K562 (cell line): ENCODE measurements at regions not wholly inside any gene's neighbourhood (a gene's known extent, or its start where the extent isn't known, plus 50 kb on each side); places are given as distances from the start of the nearest gene placed in this dataset.

Source experiments
- ATAC-seq: fragments of 200-7000 bp; cut with Tn5 transposase; 3 replicates; pipeline ENCODE4 v1.9.1; 2020; ENCODE audit warnings: moderate library complexity
- BruUV-seq: library from RNA; stranded (reverse); fragments of 400-500 nt; replicated peaks from 2 replicates; lab custom pipeline; 2021; lab: Mats Ljungman, UMichigan
- CTCF ChIA-PET: fragments of 300-600 bp; formaldehyde crosslinking; extraction: SDS; loops from one replicate; lab custom pipeline; 2021; ENCODE audit warnings: low intra/inter-chr PET ratio; lab: Yijun Ruan, JAX
- POLR2A ChIA-PET: fragments of 300-600, 350-650 bp; sonication (Branson Sonifier 250); formaldehyde crosslinking; extraction: SDS; loops from one replicate; lab custom pipeline; 2021; ENCODE audit warnings: antibody characterized with exemption, inconsistent platforms; lab: Yijun Ruan, JAX
- DNase-seq, 4 experiments: peaks; one replicate each; pipeline versions ENCODE4 v3.0.0 to v3.0.0-alpha.2; 2011 to 2018; ENCODE audit warnings: low spot score in 3 of 4, mixed read lengths in 3 of 4; ENCODE audit errors: extremely low read depth in 1 of 4
- FAIRE-seq: peaks from 2 replicates; lab custom pipeline; 2011; peaks lifted over from hg19 to GRCh38; lab: Jason Lieb, UNC
- H2AFZ ChIP-seq: 2 replicates; pipeline ENCODE4 v1.6.0; 2011; ENCODE audit warnings: low read depth, low read length, control low read depth, inconsistent platforms
- H3K27ac ChIP-seq: fragments of 200-600 bp; 3 replicates; pipeline ENCODE4 v1.8.0; 2011; ENCODE audit warnings: low read depth, mild to moderate bottlenecking, control low read depth, inconsistent platforms, low read length, moderate library complexity, mixed read lengths; ENCODE audit errors: extremely low read depth
- H3K27me3 ChIP-seq, 2 experiments: fragments of 300-600 bp in 1 of 2; 2 replicates in 1 of 2; 3 replicates in 1 of 2; pipeline versions ENCODE4 v1.6.0 to v1.8.0; 2011; ENCODE audit warnings: inconsistent platforms in 2 of 2, low read length in 2 of 2, mild to moderate bottlenecking in 1 of 2, mixed read lengths in 1 of 2, moderate library complexity in 1 of 2; ENCODE audit not compliant: control insufficient read depth in 2 of 2, insufficient read depth in 2 of 2
- H3K36me3 ChIP-seq: fragments of 300-600 bp; 3 replicates; pipeline ENCODE4 v1.8.0; 2011; ENCODE audit warnings: mild to moderate bottlenecking, low read length, inconsistent platforms; ENCODE audit not compliant: control insufficient read depth, insufficient read depth
- H3K4me1 ChIP-seq, 2 experiments: fragments of 200-600 bp in 1 of 2; replicated peaks in 1 of 2; 2 replicates in 1 of 2; 3 replicates in 1 of 2; pipeline versions ENCODE4 v1.5.1 to v1.8.0; 2011; ENCODE audit warnings: inconsistent platforms in 2 of 2, low read length in 2 of 2, mild to moderate bottlenecking in 1 of 2, mixed read lengths in 1 of 2, moderate library complexity in 1 of 2; ENCODE audit not compliant: control insufficient read depth in 2 of 2, insufficient read depth in 2 of 2
- H3K4me2 ChIP-seq: 2 replicates; pipeline ENCODE4 v1.6.1; 2011; ENCODE audit warnings: low read length, control low read depth, inconsistent platforms, mixed read lengths; ENCODE audit not compliant: insufficient read depth
- H3K4me3 ChIP-seq: fragments of 200-600 bp; sonication (generic), shearing (Covaris generic); 2 replicates; pipeline ENCODE4 v1.5.1; 2016; ENCODE audit warnings: control low read depth, inconsistent platforms
- H3K79me2 ChIP-seq: fragments of 200-600 bp; 3 replicates; pipeline ENCODE4 v1.8.0; 2011; ENCODE audit warnings: low read length, inconsistent platforms; ENCODE audit not compliant: control insufficient read depth, insufficient read depth
- H3K9ac ChIP-seq, 2 experiments: 2 replicates each; pipeline versions ENCODE4 v1.6.0 to v1.6.1; 2011; ENCODE audit warnings: low read depth in 2 of 2, low read length in 2 of 2, control low read depth in 1 of 2, inconsistent platforms in 1 of 2, mild to moderate bottlenecking in 1 of 2, mixed read lengths in 1 of 2; ENCODE audit not compliant: insufficient read depth in 1 of 2
- H3K9me1 ChIP-seq: one replicate; pipeline ENCODE4 v1.6.0; 2011; ENCODE audit warnings: inconsistent platforms, mild to moderate bottlenecking, low read length, moderate library complexity; ENCODE audit not compliant: control insufficient read depth, insufficient read depth
- H3K9me3 ChIP-seq: replicated peaks from 2 replicates; pipeline ENCODE4 v1.5.1; 2011; ENCODE audit warnings: low read depth, low read length, inconsistent platforms; ENCODE audit not compliant: control insufficient read depth, insufficient read depth
- H4K20me1 ChIP-seq: replicated peaks from 2 replicates; pipeline ENCODE4 v1.6.1; 2011; ENCODE audit warnings: low read length, inconsistent platforms, mixed read lengths; ENCODE audit not compliant: control insufficient read depth, insufficient read depth
- SMC3 ChIP-seq: conservative IDR thresholded peaks from 2 replicates; pipeline ENCODE4 v1.6.1; 2011; ENCODE audit warnings: low read depth, low read length, improper control_type of control experiment; ENCODE audit not compliant: insufficient read depth
- ZNF507 ChIP-seq: conservative IDR thresholded peaks from 2 replicates; pipeline ENCODE4 v1.6.1; 2017; ENCODE audit warnings: missing genetic modification characterization, missing compliant biosample characterization
- WGBS: fragments of 100-300 bp; shearing (Covaris generic); methylation state at CpG from one replicate; pipeline ENCODE4 v1.1.6; 2016; ENCODE audit warnings: low coverage, mixed read lengths; ENCODE audit not compliant: insufficient coverage; ENCODE audit errors: missing lambda C conversion rate; 5-methylcytosine and 5-hydroxymethylcytosine counted together
- in situ Hi-C: fragments of 300-500 bp; cut with MboI; formaldehyde crosslinking; loops from 4 replicates; pipeline ENCODE4 v1.15.0; 2018; ENCODE audit warnings: inconsistent platforms, mixed read lengths
- intact Hi-C: fragments of 100-400 bp; cut with micrococcal nuclease; formaldehyde crosslinking; loops from 2 replicates; pipeline ENCODE4 v1.14.2; 2022
- TF ChIP-seq, protein P1 (sequence below), 3 experiments: IDR thresholded peaks in 2 of 3; conservative IDR thresholded peaks in 1 of 3; 2 replicates each; pipeline ENCODE4 v1.5.1; 2011 to 2012; ENCODE audit warnings: low read length in 3 of 3, mild to moderate bottlenecking in 3 of 3, control low read depth in 2 of 3, improper control_type of control experiment in 1 of 3, inconsistent platforms in 1 of 3, low read depth in 1 of 3, mixed read lengths in 1 of 3, moderate library complexity in 1 of 3; ENCODE audit not compliant: insufficient read depth in 2 of 3
- TF ChIP-seq, protein P2 (sequence below): fragments of 450-650 bp; IDR thresholded peaks from 2 replicates; pipeline ENCODE4 v1.7.1; 2018; ENCODE audit warnings: mild to moderate bottlenecking, low read depth; ENCODE audit not compliant: partially characterized antibody

DNA sequence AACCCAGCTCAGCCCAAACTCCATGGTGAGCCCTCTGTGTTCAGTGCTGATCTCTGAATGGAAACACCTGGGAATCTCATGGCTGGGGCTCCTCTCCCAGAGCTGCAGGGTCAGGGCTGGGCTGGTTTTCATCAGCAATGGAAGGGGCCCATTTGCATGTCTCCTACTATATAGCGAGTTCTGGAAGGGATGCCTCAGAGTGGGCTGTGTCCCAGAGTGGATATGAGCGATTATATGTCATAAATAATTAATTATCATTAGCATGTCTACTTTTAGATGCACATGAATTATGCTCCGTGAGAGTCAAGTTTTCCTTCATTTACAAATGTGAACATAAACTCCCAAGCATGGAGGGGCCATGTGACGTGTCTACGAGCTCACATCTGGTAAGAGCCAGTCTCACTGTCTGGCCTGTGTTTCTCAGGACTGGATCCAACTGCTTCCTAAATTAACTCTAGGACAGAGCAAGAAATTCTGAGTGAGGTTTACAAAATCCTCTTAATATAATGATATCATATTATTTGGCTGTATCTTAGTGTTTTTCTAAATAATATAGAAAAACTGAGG lies 553.4 kb downstream of the GOLGA6L6 start:
- H3K27ac ChIP-seq: no peak overlapping the region
- H3K4me1 ChIP-seq: no peaks in the 10 kb centered on the region
- BruUV-seq: no TSS peak
- no peak overlapping the region for H3K4me3 ChIP-seq
- no peaks in the 10 kb centered on the region for H4K20me1 ChIP-seq
- ChIA-PET POLR2A (no interaction called here), CTCF (no interaction called here)
- no peak for ATAC-seq
- H3K27me3 ChIP-seq: no peaks in the 10 kb centered on the region
- DNase-seq: no peak
- in situ Hi-C loops: loop anchor here (10.0 kb wide), 1 partner anchor 1027 kb away; no protein-coding TSS in a partner anchor
- no peak for FAIRE-seq
- H2AFZ ChIP-seq: no peak overlapping the region
- WGBS: 0% methylated on average over 5 of the region's 5 CpGs
- intact Hi-C loops: no loop called here
- no peak overlapping the region for H3K9ac ChIP-seq
- H3K9me1 ChIP-seq: no peaks in the 10 kb centered on the region
- TF ChIP-seq ZNF507 (tag): no peak
- TF ChIP-seq, all 486 proteins: peak for 0
- Histone ChIP-seq H3K4me2 (no peak overlapping the region), H3K36me3 (no peaks in the 10 kb centered on the region), H3K79me2 (no peaks in the 10 kb centered on the region), H3K9me3 (no peaks in the 10 kb centered on the region)

DNA sequence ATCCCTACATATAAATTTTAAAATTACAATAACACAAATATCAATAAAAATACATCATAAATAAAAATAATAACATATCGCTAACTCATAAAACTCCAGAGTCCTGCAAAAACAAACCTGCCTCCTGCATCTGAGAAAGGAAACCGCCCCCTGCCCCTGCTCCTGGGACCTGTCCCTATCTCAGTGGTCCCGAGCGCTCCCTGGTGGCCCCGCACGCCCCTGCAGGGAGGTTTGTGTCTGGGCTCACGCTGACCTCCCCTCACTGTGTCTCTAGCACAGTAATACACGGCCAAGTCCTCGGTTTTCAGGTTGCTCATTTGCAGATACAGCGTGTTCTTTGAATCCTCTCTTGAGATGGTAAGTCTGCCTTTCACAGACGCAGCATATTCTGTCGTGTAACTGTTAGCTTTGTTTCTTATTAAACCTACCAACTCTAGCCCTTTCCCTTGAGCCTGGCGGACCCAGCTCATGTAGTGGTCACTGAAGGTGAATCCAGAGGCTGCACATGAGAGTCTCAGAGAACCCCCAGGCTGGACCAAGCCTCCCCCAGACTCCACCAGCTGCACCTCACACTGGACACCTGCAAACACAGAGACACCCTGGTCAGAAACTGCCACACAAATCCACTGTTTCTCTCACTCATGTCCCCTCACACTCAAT lies 554.1 kb downstream of the GOLGA6L6 start:
- H4K20me1 ChIP-seq: no peaks in the 10 kb centered on the region
- FAIRE-seq: no peak
- H3K4me2 ChIP-seq: no peak overlapping the region
- no peaks in the 10 kb centered on the region for H3K9me3 ChIP-seq
- no TSS peak for BruUV-seq
- H2AFZ ChIP-seq: no peak overlapping the region
- H3K79me2 ChIP-seq: no peaks in the 10 kb centered on the region
- WGBS: 2% methylated on average over 13 of the region's 13 CpGs
- H3K9ac ChIP-seq: no peak overlapping the region
- ChIA-PET POLR2A (no interaction called here), CTCF (no interaction called here)
- in situ Hi-C loops (loop anchor here (10.0 kb wide), 1 partner anchor 1027 kb away; no protein-coding TSS in a partner anchor), intact Hi-C loops (no loop called here)
- no peaks in the 10 kb centered on the region for H3K9me1 ChIP-seq
- H3K4me3 ChIP-seq: no peak overlapping the region
- TF ChIP-seq, protein P1, sequence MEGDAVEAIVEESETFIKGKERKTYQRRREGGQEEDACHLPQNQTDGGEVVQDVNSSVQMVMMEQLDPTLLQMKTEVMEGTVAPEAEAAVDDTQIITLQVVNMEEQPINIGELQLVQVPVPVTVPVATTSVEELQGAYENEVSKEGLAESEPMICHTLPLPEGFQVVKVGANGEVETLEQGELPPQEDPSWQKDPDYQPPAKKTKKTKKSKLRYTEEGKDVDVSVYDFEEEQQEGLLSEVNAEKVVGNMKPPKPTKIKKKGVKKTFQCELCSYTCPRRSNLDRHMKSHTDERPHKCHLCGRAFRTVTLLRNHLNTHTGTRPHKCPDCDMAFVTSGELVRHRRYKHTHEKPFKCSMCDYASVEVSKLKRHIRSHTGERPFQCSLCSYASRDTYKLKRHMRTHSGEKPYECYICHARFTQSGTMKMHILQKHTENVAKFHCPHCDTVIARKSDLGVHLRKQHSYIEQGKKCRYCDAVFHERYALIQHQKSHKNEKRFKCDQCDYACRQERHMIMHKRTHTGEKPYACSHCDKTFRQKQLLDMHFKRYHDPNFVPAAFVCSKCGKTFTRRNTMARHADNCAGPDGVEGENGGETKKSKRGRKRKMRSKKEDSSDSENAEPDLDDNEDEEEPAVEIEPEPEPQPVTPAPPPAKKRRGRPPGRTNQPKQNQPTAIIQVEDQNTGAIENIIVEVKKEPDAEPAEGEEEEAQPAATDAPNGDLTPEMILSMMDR (IDR thresholded peaks at IDR 0.05 in 2 of 3, conservative IDR thresholded peaks at IDR 0.05 in 1 of 3; ENCODE audit: insufficient read depth in 2 of 3, low read depth in 1 of 3, low read length in 3 of 3): peak; percentile 37 to 58 (median 56); a peak in 5 of 6 replicates
- TF ChIP-seq SMC3: 0 out of 2 replicates have a peak, but pooled peaks have one; percentile 10
- TF ChIP-seq, protein P2, sequence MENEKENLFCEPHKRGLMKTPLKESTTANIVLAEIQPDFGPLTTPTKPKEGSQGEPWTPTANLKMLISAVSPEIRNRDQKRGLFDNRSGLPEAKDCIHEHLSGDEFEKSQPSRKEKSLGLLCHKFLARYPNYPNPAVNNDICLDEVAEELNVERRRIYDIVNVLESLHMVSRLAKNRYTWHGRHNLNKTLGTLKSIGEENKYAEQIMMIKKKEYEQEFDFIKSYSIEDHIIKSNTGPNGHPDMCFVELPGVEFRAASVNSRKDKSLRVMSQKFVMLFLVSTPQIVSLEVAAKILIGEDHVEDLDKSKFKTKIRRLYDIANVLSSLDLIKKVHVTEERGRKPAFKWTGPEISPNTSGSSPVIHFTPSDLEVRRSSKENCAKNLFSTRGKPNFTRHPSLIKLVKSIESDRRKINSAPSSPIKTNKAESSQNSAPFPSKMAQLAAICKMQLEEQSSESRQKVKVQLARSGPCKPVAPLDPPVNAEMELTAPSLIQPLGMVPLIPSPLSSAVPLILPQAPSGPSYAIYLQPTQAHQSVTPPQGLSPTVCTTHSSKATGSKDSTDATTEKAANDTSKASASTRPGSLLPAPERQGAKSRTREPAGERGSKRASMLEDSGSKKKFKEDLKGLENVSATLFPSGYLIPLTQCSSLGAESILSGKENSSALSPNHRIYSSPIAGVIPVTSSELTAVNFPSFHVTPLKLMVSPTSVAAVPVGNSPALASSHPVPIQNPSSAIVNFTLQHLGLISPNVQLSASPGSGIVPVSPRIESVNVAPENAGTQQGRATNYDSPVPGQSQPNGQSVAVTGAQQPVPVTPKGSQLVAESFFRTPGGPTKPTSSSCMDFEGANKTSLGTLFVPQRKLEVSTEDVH: no peak
- DNase-seq: peak; percentile 30 to 52 (median 39)
- H3K27ac ChIP-seq: no peak overlapping the region
- ATAC-seq: peak; percentile 89
- H3K4me1 ChIP-seq: no peaks in the 10 kb centered on the region
- no peaks in the 10 kb centered on the region for H3K36me3 ChIP-seq
- H3K27me3 ChIP-seq: no peaks in the 10 kb centered on the region
